CD1c-positive myeloid dendritic cell (primary cell): ENCODE measurements at regions not wholly inside any gene's neighbourhood (a gene's known extent, or its start where the extent isn't known, plus 50 kb on each side); places are given as distances from the start of the nearest gene placed in this dataset.
"Not testable (repeated sequence)": the region's sequence is repeated elsewhere in the genome, so short reads cannot be mapped to it uniquely, and the experiment has no call there.

Experiments
- DNase-seq: peaks from one replicate; pipeline ENCODE4 v3.0.0-alpha.2; 2016; ENCODE audit errors: extremely low spot score

DNA sequence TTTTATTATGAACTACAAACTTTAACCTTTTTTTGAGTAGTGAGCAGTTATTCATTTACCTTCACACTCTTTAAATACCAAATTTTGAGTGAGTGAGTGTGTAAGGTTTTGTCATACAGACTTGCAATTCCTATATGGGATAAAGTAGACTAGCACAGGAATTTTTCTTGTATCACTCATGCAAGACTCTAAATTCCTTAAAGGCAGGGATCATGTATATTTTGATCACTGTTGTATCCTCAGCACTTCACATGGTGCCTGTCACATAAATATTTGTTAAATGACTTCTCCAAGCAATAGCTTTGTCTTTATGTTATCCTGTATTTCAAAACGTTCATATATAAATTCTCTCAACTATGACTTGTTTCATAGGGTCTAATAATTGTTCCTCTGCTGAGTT is 119.1 kb upstream of the NBPF19 start:
- DNase-seq = not testable (repeated sequence)

DNA sequence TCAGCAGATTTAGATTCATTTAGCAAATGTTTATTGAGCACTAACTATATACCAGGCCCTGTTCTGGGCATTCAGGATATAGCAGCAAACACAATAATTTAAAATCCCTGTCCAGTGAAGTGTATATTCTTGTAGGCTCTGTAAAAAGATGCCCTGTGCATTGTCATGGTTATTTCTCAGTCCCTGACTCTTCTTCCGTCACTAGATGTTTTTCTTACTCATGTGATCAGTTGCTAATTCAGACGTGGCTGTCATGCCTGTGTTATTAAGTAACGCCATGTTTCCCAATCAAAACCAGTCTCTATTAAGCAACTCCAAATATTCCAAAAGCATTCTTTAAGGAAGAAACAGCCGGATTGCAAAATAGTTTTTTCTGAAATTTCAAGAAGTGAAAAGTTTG is 118.7 kb upstream of the NBPF19 start:
- not testable (repeated sequence) for DNase-seq

DNA sequence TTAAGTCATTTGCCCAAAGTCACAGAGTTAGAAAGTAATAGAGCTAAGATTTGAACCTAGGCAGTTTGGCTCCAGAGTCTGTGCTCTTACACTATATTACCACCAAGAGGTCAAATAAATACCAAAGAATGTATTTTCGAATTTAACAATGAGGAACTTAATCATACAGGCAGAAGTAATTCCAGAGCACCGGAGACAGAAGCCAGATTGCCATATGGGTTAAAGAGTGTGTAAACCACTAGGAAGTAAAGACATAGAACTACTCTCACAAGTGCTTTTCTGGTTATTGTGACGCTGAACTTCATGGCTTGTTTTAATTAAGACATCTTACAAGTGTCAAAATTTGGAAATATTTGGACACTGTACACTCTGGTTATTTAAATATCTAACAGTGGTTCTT is 114.5 kb upstream of the NBPF19 start:
- not testable (repeated sequence) for DNase-seq

DNA sequence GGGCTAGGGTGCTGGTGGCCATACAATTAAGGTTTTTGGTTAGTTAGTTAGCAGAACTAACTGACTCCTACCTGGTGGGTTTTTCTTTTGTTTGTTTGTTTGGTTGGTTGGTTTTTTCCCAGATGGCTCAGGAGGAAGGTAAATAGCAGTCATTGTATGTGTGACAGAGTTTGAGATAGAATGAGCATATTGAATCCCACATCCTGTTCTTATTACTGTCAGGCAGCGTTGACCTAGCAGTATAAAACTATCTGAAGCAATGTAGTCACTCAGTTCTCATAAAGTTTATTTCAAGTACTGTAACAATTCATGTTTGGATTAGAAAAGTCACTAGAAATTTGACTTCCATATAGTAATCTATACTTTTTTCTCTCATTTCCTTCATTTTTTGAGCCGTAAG is 113.5 kb upstream of the NBPF19 start:
- DNase-seq = not testable (repeated sequence)

DNA sequence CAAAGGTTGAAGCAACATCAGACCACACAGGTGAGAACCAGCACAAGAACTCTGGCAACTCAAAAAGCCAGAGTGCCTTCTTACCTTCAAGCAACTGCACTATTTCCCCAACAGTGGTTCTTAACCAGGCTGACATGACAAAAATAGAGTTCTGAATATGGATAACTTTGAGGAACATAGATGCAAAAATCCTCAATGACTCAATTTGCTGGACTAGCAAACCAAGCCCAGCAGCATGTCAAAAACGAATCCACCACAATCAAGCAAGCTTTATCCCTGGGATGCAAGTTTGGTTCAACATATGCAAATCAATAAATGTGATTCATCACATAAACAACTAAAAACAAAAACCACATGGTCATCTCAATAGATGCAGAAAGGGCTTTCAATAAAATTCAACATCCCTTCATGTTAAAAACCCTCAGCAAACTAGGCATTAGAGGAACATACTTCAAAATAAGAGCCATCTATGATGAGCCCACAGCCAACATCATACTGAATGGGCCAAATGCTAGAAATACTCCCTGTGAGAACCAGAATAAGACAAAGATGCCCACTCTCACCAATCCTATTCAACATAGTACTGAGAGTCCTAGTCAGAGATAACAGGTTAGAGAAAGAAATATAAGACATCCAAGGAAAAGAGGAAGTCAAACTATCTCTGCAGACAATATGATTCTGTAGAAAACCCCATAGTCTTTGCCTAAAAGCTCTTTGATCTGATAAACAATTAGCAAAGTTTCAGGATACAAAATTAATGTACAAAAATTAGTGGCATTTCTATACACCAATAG is 110.5 kb upstream of the NBPF19 start:
- DNase-seq = not testable (repeated sequence)

DNA sequence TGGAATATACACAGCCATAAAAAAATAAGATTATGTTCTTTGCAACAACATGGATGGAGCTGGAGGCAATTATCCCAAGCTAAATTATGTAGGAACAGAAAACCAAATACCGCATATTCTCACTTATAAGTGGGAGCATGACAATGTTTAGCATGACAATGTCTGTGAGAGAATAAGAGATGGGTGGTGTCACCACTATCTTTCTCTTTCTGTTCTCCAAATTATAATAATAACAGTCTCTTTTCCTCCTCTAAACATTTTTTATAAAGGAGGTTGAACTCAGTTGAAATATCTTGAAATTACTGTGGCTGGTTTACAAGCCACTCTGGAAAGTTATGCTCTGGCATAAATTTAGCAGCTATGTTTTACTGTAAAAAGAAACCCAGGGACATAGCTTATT is 108.4 kb upstream of the NBPF19 start:
- not testable (repeated sequence) for DNase-seq

DNA sequence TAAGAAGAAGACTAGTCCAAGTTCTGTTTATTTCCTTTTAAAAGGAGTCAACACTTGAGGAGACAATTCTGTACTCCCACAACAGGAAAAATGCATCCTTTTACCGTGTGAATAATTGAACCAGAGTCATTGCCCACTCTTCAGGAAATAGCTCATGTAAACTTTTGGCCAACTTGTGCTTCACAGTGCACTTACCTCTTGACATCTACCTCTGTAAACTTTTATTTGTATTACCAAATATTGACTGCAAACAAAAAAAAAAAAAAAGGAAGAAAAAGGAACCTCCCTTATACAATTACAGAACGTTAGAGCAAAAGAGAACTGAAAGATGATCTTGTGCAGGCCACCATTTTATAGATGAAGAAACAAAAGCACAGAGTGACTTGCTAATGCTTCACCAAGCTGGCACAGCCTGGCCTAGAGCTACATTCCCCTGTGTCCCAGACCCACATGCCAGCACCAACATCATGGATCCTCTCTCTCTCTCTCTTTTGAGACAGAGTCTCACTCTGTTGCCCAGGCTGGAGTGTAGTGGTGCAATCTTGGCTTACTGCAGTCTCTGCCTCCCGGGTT is 107.3 kb upstream of the NBPF19 start:
- DNase-seq = peak; percentile 5

DNA sequence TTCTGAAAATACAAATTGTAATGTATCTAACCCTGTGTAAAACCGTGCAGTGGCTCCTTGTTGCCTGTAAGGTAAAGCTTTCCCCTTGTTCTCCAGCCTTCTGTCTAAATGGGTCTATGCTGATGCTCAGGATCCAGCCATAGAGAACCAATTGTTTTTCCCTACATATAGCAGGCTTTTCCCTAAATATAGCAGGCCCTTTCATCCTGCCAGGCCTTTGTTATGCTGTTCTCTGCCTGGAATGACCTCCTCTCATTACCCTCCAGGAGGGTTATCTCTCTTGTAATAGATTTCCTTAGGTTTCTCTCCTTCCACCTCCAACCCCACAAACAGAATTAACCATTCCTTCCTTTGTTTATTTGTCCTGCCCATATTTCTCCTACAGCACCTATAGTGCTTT is 106.5 kb upstream of the NBPF19 start:
- not testable (repeated sequence) for DNase-seq

DNA sequence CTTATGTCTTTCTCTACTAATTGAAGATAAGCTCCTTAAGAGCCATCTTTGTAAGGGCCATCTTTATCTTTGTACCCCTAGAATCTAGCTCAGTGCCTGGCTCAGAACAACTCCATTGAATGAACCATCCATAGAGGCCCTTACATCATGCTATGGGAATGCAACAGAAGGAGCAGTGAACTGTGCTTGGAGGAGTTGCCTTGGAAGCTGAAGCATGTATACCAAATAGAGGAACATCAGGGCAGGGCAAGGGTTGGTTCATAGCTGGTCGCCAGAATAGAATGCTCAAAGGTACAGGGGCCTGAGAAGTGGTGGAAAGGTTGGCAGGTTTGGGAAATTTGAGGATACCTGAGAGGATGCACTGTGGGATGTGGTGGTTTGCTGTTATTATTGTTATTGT is 105.8 kb upstream of the NBPF19 start:
- DNase-seq = not testable (repeated sequence)

DNA sequence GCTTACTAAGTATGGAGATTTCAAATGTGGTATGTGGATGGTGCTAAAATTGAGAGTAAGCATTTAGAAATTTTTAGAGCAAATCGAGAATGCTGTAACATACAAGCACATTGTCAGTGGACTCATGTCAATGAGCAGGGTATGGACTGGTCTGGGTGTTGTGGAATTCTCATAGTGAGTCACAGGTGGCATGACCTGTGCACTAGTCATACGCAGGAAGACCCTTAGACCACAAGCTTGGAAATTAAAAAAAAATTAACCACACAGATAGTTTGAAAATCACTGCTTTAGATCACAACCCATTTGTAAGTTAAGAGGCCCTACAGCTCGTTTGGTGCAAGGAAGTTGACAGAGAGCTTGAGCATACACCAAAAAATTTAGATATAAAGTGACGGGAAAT is 102.9 kb upstream of the NBPF19 start:
- DNase-seq = not testable (repeated sequence)

DNA sequence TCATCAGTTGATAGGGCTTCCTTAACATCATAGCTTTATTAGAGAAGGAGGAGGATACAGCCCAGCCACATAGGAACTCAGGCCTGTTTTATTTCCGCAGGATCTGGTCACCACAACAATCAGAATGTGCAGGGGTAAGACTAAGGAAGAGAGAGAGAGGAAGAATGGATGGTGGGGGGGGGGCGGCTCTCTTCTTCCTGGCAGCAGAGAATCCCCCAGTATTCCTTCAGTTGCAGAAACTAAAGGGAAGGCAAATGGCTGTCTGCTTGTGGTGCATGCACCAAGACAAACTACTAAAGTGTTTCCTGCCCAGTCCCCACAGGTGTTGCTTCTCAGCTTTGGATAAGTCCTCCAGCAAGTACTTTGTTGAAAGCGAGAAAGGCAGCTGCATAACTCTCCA is 96.4 kb upstream of the NBPF19 start:
- not testable (repeated sequence) for DNase-seq

DNA sequence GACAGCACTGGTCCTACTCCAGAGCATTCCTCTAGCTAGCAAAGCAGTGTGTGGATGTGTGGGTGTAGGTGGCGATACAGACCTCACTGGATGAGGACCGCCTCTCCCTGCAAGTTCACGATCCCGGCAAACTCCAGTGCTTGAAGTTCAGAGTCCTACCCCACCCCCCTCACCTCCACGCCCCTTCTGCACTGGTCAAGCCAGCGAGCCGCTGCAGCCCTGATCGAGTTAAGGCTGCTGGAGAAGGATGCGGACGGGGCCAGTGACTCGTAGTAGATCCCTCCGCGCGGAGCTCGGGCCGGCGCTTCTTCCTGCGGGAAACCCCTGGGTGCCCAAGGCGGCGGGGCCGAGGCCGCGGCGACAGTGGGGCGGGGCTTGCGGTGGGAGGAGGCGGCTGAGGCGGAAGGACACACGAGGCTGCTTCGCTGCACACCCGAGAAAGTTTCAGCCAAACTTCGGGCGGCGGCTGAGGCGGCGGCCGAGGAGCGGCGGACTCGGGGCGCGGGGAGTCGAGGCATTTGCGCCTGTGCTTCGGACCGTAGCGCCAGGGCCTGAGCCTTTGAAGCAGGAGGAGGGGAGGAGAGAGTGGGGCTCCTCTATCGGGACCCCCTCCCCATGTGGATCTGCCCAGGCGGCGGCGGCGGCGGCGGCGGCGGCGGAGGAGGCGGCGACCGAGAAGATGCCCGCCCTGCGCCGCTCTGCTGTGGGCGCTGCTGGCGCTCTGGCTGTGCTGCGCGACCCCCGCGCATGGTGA is 84.5 kb upstream of the NBPF19 start:
- DNase-seq = peak; percentile 36

DNA sequence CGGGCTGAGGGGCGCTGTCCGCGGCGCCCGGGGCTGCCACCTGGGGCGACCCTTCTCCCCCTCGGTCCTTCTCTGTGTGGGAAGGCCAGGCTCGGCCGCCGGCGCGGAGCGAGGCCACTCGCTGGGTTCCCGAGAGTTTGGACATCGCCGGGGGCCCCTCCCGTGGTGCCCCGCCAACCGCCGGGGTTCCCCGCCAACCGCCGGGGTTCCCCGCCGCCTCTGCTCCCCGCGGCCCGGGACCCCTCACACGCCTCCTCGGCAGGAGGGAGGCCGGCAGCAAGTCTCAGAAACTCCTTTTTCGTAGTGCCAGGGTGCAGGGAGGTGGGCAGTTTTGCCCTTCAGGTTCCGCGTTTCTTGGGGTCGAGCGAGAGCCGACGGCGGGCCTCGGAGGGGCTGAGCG is 83.9 kb upstream of the NBPF19 start:
- DNase-seq = not testable (repeated sequence)

DNA sequence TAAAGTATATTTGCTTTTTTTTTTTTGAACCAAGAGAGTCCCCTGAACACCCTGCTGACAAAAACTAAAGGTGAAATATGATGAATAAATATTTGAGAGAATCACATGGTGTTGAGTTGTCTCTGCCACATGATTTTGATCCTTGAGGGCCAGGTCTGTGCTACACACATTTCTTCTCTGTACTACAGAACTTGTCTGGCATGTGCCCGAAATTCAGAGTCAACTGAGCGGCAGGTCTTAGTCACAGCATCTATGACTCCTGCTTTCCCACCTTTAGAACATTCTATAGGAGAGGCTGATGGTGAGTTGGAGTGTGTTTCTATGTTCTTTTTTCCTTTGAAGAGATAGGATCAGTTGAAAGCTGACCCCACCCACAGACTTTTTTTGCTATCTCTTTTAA is 79.0 kb upstream of the NBPF19 start:
- DNase-seq = not testable (repeated sequence)

DNA sequence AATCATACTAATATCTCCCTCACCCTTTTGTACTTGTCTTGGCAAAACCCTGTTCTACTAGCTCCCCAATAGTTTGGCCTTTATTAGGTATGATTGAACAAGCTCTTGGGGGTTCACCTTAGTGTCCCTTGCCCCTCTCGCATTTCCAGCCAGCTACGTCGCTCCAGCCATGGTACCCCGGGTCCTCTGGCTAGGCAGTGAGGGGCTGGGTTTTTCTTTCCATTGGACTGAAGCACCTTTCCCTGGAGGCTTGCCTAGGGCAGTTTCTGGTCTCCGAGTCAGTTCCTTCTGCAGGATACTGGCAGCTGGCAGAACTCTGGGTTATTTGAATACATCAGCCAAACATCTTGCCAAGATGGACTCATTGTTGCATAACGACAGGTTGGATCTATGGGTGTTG is 76.3 kb upstream of the NBPF19 start:
- DNase-seq = not testable (repeated sequence)

DNA sequence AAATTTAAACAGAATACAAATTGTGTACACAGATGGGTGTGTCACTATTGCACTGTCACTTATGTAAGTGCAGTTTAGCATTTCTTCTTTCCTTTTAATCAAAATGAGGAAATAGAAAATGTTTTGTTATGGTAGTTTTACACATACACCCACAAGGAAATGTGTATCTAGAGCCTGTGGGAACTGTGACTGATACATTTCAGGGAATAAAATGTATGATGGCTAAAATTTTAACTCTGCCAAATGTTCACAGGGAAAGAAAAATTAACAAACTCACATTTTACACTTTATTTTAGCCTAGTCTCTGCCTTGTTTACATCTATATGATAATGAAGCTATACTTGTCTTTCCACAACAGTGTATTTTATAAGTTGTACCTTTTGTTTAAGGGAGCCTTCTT is 66.4 kb upstream of the NBPF19 start:
- peak; percentile 49 for DNase-seq

DNA sequence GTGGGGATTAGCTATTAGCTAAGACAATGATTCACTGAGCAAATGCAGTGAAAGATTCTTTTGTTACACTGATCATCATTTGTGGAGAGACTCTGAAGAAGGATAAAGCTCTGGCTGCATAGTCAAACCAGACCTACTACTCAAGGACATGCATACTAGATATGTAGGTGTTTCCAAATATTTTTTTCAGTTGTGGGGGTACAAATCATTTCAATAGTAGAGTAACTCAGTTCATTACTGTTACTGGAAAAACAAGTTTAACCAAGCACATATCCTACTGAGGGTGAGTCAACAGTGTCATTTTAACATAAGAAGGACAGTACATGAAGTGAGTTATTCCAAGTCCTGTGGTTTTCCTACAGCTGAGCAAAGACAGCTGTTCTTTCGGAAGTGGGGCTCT is 59.5 kb upstream of the NBPF19 start:
- not testable (repeated sequence) for DNase-seq

DNA sequence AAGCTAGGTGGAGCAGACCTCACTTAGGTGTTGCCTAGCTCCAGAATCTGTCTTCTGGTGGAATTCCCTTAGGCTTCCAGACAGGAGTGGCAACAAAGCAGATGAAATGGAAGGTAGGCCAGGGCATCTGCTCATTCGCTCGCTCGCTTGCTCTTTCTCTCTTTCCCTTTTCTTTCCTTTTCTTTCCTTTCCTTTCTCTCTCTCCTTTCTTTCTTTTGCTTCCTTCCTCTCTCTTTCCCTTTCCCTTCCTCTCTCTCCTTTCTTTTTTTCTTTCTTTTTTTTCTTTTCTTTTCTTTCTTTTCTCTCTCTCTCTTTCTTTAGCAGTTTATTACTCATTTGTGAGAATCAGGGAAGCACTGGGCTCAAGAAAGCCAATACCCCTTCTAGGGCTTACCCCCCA is 56.1 kb upstream of the NBPF19 start:
- DNase-seq = not testable (repeated sequence)

DNA sequence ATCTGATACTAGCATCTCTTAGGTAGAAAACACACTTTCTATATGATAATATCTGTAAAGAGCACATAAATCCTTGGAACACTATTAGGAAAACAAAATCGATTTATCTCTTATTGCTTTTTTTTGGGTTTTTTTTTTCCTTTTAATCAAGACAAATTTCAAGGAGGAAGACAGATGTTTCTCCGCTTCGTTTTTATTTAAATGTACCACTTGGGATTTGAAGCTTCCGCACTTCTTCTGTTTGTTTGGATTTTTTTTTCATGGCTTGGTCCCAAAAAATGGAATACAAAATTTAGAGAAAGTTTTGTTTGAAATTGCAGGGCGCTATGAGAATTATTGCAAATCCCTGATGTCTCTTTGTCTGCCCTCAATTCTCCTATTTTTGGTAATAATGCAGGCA is 51.7 kb upstream of the NBPF19 start:
- DNase-seq = not testable (repeated sequence)
